WTC11 (cell line): ENCODE measurements at regions not wholly inside any gene's neighbourhood (a gene's known extent, or its start where the extent isn't known, plus 50 kb on each side); places are given as distances from the start of the nearest gene placed in this dataset.

Experiments
- ATAC-seq: fragments of 200-7000 bp; cut with Tn5 transposase; 2 replicates; pipeline ENCODE4 v1.10.0; 2021; ENCODE audit warnings: mild to moderate bottlenecking, moderate library complexity
- CTCF ChIA-PET: fragments of 300-600 bp; sonication (Branson Sonifier 250); formaldehyde crosslinking; loops from one replicate; lab custom pipeline; 2021; ENCODE audit warnings: antibody characterized with exemption; lab: Charles Lee
- POLR2A ChIA-PET: fragments of 350-600 bp; sonication (Branson Sonifier 250); formaldehyde crosslinking; loops from one replicate; lab custom pipeline; 2021; ENCODE audit warnings: antibody characterized with exemption; lab: Charles Lee
- DNase-seq: peaks from one replicate; pipeline ENCODE4 v3.0.0; 2021; ENCODE audit warnings: low spot score
- H3K27ac Mint-ChIP-seq: 2 replicates; pipeline ENCODE4 v1.8.0; 2021; ENCODE audit warnings: mixed read lengths
- H3K27me3 Mint-ChIP-seq: 2 replicates; pipeline ENCODE4 v1.8.0; 2021; ENCODE audit warnings: low read depth, mild to moderate bottlenecking, moderate library complexity, mixed read lengths
- H3K36me3 Mint-ChIP-seq: 2 replicates; pipeline ENCODE4 v1.8.0; 2021; ENCODE audit warnings: mixed read lengths
- H3K4me1 Mint-ChIP-seq: 2 replicates; pipeline ENCODE4 v1.8.0; 2022; ENCODE audit warnings: mixed read lengths
- H3K4me3 Mint-ChIP-seq: 2 replicates; pipeline ENCODE4 v1.8.0; 2021; ENCODE audit warnings: mild to moderate bottlenecking, moderate library complexity, mixed read lengths
- H3K9me3 Mint-ChIP-seq: 2 replicates; pipeline ENCODE4 v1.8.0; 2021; ENCODE audit warnings: mixed read lengths
- E2F1 ChIP-seq: sonication (generic); formaldehyde crosslinking; IDR thresholded peaks from 2 replicates; pipeline ENCODE4 v1.8.0; 2022; ENCODE audit warnings: mild to moderate bottlenecking, missing genetic modification reagents
- E2F5 ChIP-seq: sonication (generic); formaldehyde crosslinking; IDR thresholded peaks from 2 replicates; pipeline ENCODE4 v1.8.1; 2022; ENCODE audit warnings: mild to moderate bottlenecking, moderate library complexity, missing genetic modification reagents
- ELF4 ChIP-seq: sonication (generic); formaldehyde crosslinking; IDR thresholded peaks from 2 replicates; pipeline ENCODE4 v1.8.1; 2022; ENCODE audit warnings: low read depth, mild to moderate bottlenecking, moderate library complexity, missing genetic modification reagents
- EMX1 ChIP-seq: fragments of 250-450 bp; sonication (Bioruptor Pico); IDR thresholded peaks from 2 replicates; pipeline ENCODE4 v1.8.0; 2021; ENCODE audit warnings: mild to moderate bottlenecking
- ERG ChIP-seq: fragments of 250-450 bp; sonication (Bioruptor Pico); IDR thresholded peaks from 2 replicates; pipeline ENCODE4 v1.8.0; 2021; ENCODE audit warnings: mild to moderate bottlenecking
- FOXK1 ChIP-seq: sonication (generic); formaldehyde crosslinking; IDR thresholded peaks from 2 replicates; pipeline ENCODE4 v1.8.0; 2022; ENCODE audit warnings: mild to moderate bottlenecking, moderate library complexity, missing genetic modification reagents
- FOXP1 ChIP-seq: sonication (generic); formaldehyde crosslinking; IDR thresholded peaks from 2 replicates; pipeline ENCODE4 v1.8.0; 2022; ENCODE audit warnings: missing genetic modification reagents, mild to moderate bottlenecking, moderate library complexity, borderline replicate concordance
- FOXP4 ChIP-seq: sonication (generic); formaldehyde crosslinking; IDR thresholded peaks from 2 replicates; pipeline ENCODE4 v1.8.0; 2022; ENCODE audit warnings: mild to moderate bottlenecking, missing genetic modification reagents
- GABPB1 ChIP-seq: sonication (generic); formaldehyde crosslinking; IDR thresholded peaks from 2 replicates; pipeline ENCODE4 v1.8.1; 2023; ENCODE audit warnings: mild to moderate bottlenecking, missing genetic modification reagents
- HMGA2 ChIP-seq: fragments of 250-450 bp; sonication (Bioruptor Pico); IDR thresholded peaks from 2 replicates; pipeline ENCODE4 v1.4.0; 2021; ENCODE audit warnings: mild to moderate bottlenecking, moderate library complexity
- NFATC4 ChIP-seq: fragments of 250-450 bp; sonication (Bioruptor Pico); IDR thresholded peaks from 2 replicates; pipeline ENCODE4 v1.9.0; 2021; ENCODE audit warnings: mild to moderate bottlenecking
- OVOL2 ChIP-seq: fragments of 250-450 bp; sonication (Bioruptor Pico); IDR thresholded peaks from 2 replicates; pipeline ENCODE4 v1.9.0; 2021; ENCODE audit warnings: mild to moderate bottlenecking, borderline replicate concordance
- PRDM15 ChIP-seq: sonication (generic); formaldehyde crosslinking; IDR thresholded peaks from 2 replicates; pipeline ENCODE4 v1.8.0; 2022; ENCODE audit warnings: missing genetic modification reagents
- PREB ChIP-seq: sonication (generic); formaldehyde crosslinking; IDR thresholded peaks from 2 replicates; pipeline ENCODE4 v1.8.1; 2022; ENCODE audit warnings: mild to moderate bottlenecking, missing genetic modification reagents, moderate library complexity, borderline replicate concordance
- RELA ChIP-seq: sonication (generic); formaldehyde crosslinking; IDR thresholded peaks from 2 replicates; pipeline ENCODE4 v1.8.1; 2022; ENCODE audit warnings: missing genetic modification reagents, mild to moderate bottlenecking, borderline replicate concordance
- TEAD1 ChIP-seq: sonication (generic); formaldehyde crosslinking; IDR thresholded peaks from 2 replicates; pipeline ENCODE4 v1.8.0; 2022; ENCODE audit warnings: mild to moderate bottlenecking, missing genetic modification reagents
- USF1 ChIP-seq: sonication (generic); formaldehyde crosslinking; IDR thresholded peaks from 2 replicates; pipeline ENCODE4 v1.8.0; 2022; ENCODE audit warnings: mild to moderate bottlenecking, missing genetic modification reagents
- ZBTB21 ChIP-seq: sonication (generic); formaldehyde crosslinking; IDR thresholded peaks from 2 replicates; pipeline ENCODE4 v1.8.1; 2023; ENCODE audit warnings: mild to moderate bottlenecking, missing genetic modification reagents, borderline replicate concordance
- ZBTB43 ChIP-seq: sonication (generic); formaldehyde crosslinking; IDR thresholded peaks from 2 replicates; pipeline ENCODE4 v1.8.1; 2023; ENCODE audit warnings: mild to moderate bottlenecking, missing genetic modification reagents
- ZNF281 ChIP-seq: sonication (generic); formaldehyde crosslinking; IDR thresholded peaks from 2 replicates; pipeline ENCODE4 v1.8.0; 2023; ENCODE audit warnings: mild to moderate bottlenecking, missing genetic modification reagents

- no peak for DNase-seq
- no peak overlapping the region for H3K4me3 Mint-ChIP-seq
- TF ChIP-seq PREB (CRISPR knock-in tag) = no peak
- no peak for TF ChIP-seq GABPB1 (CRISPR knock-in tag)
- TF ChIP-seq NFATC4 (CRISPR knock-in tag) = no peak
- no peak for TF ChIP-seq E2F1 (CRISPR knock-in tag)
- TF ChIP-seq ZBTB21 = no peak
- TF ChIP-seq EMX1 = no peak
- no peak for TF ChIP-seq OVOL2
- TF ChIP-seq PRDM15 (CRISPR knock-in tag) = no peak
- no peak for TF ChIP-seq FOXP4
- TF ChIP-seq TEAD1 (CRISPR knock-in tag) = no peak
- no peak for TF ChIP-seq ZNF281
- TF ChIP-seq HMGA2 (CRISPR knock-in tag) = no peak
- no peak for TF ChIP-seq USF1 (CRISPR knock-in tag)
- no peak for TF ChIP-seq RELA (CRISPR knock-in tag)
- TF ChIP-seq FOXP1 (CRISPR knock-in tag) = no peak
- no peak for TF ChIP-seq E2F5 (CRISPR knock-in tag)
- TF ChIP-seq ERG = no peak
- no peak for TF ChIP-seq FOXK1 (CRISPR knock-in tag)
- TF ChIP-seq ELF4 (CRISPR knock-in tag) = no peak
- no peak for TF ChIP-seq ZBTB43
- no peak overlapping the region for H3K27ac Mint-ChIP-seq
- peaks cover 7% of the 10 kb centered on the region for H3K9me3 Mint-ChIP-seq
- ChIA-PET CTCF (no interaction called here), POLR2A (no interaction called here)
- peaks cover under 1% of the 10 kb centered on the region; the same call in 1 of the 2 replicates for H3K36me3 Mint-ChIP-seq
- no peaks in the 10 kb centered on the region for H3K4me1 Mint-ChIP-seq
- ATAC-seq = no peak
- H3K27me3 Mint-ChIP-seq = no peaks in the 10 kb centered on the region; the same call in none of the 2 replicates
Measured at GRCh38 chr22:48103126-48103875, 1340.9 kb downstream of the TBC1D22A start.
